SU-DHL-6 (cell line): ENCODE measurements at regions not wholly inside any gene's neighbourhood (a gene's known extent, or its start where the extent isn't known, plus 50 kb on each side); places are given as distances from the start of the nearest gene placed in this dataset.

Experiments
- EZH2phosphoT487 ChIP-seq: fragments of 200-600 bp; sonication (generic), shearing (Covaris generic); conservative IDR thresholded peaks from 2 replicates; pipeline ENCODE4 v1.6.1; 2018; ENCODE audit warnings: mild to moderate bottlenecking, antibody characterized with exemption, low read length, moderate library complexity, mixed read lengths
- TF ChIP-seq, protein P1 (sequence below): fragments of 200-600 bp; sonication (generic); IDR thresholded peaks from one replicate; pipeline ENCODE4 v1.5.1; 2017; ENCODE audit warnings: antibody characterized with exemption, mild to moderate bottlenecking, low read length, moderate library complexity; ENCODE audit not compliant: insufficient read depth, poor library complexity, severe bottlenecking

- TF ChIP-seq, protein P1, sequence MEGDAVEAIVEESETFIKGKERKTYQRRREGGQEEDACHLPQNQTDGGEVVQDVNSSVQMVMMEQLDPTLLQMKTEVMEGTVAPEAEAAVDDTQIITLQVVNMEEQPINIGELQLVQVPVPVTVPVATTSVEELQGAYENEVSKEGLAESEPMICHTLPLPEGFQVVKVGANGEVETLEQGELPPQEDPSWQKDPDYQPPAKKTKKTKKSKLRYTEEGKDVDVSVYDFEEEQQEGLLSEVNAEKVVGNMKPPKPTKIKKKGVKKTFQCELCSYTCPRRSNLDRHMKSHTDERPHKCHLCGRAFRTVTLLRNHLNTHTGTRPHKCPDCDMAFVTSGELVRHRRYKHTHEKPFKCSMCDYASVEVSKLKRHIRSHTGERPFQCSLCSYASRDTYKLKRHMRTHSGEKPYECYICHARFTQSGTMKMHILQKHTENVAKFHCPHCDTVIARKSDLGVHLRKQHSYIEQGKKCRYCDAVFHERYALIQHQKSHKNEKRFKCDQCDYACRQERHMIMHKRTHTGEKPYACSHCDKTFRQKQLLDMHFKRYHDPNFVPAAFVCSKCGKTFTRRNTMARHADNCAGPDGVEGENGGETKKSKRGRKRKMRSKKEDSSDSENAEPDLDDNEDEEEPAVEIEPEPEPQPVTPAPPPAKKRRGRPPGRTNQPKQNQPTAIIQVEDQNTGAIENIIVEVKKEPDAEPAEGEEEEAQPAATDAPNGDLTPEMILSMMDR: no peak
- no peak for TF ChIP-seq EZH2phosphoT487
These were observed 72.7 kb upstream of the BOD1L1 start for GRCh38 chr4:13700021-13700857.
